Osteocyte (in vitro differentiated cells): ENCODE measurements at regions not wholly inside any gene's neighbourhood (a gene's known extent, or its start where the extent isn't known, plus 50 kb on each side); places are given as distances from the start of the nearest gene placed in this dataset.

ENCODE experiments used
- DNase-seq: peaks from one replicate; pipeline ENCODE4 v3.0.0; 2021; ENCODE audit warnings: mixed read lengths; ENCODE audit not compliant: unreplicated experiment; ENCODE audit errors: extremely low spot score
- H3K27ac Mint-ChIP-seq: one replicate; pipeline ENCODE4 v1.8.0; 2021; ENCODE audit warnings: mild to moderate bottlenecking, mixed read lengths; ENCODE audit not compliant: unreplicated experiment
- H3K27me3 Mint-ChIP-seq: one replicate; pipeline ENCODE4 v1.8.0; 2021; ENCODE audit warnings: mixed read lengths; ENCODE audit not compliant: unreplicated experiment
- H3K36me3 Mint-ChIP-seq: one replicate; pipeline ENCODE4 v1.8.0; 2021; ENCODE audit warnings: mixed read lengths; ENCODE audit not compliant: unreplicated experiment
- H3K4me1 Mint-ChIP-seq: one replicate; pipeline ENCODE4 v1.8.0; 2021; ENCODE audit warnings: mixed read lengths; ENCODE audit not compliant: unreplicated experiment
- H3K4me3 Mint-ChIP-seq: one replicate; pipeline ENCODE4 v1.8.0; 2021; ENCODE audit warnings: mild to moderate bottlenecking, moderate library complexity, mixed read lengths; ENCODE audit not compliant: unreplicated experiment
- H3K9me3 Mint-ChIP-seq: one replicate; pipeline ENCODE4 v1.8.0; 2021; ENCODE audit warnings: mixed read lengths; ENCODE audit not compliant: unreplicated experiment
- CTCF ChIP-seq: fragments of 200-600 bp; sonication (generic); IDR thresholded peaks from 2 replicates; pipeline ENCODE4 v1.5.0; 2021; ENCODE audit warnings: antibody characterized with exemption, mild to moderate bottlenecking, moderate library complexity

- Mint-ChIP-seq H3K27me3 (no peaks in the 10 kb centered on the region), H3K9me3 (peaks cover 30% of the 10 kb centered on the region)
These were observed 367.8 kb upstream of the GRIA3 start for GRCh38 chrX:122816288-122816687.

GRCh38 chrX:122817321-122817955 is 366.6 kb upstream of the GRIA3 start:
- H3K4me3 Mint-ChIP-seq = no peak overlapping the region
- DNase-seq = no peak
- no peaks in the 10 kb centered on the region for H3K4me1 Mint-ChIP-seq

More at GRCh38 chrX:122816288-122816687, 367.8 kb upstream of the GRIA3 start:
- no peaks in the 10 kb centered on the region for H3K36me3 Mint-ChIP-seq
- TF ChIP-seq CTCF = no peak
- no peaks in the 10 kb centered on the region for H3K4me1 Mint-ChIP-seq
- H3K4me3 Mint-ChIP-seq = no peak overlapping the region
- DNase-seq = no peak
- no peak overlapping the region for H3K27ac Mint-ChIP-seq

GRCh38 chrX:122818068-122818467 is 366.0 kb upstream of the GRIA3 start:
- no peak for DNase-seq
- Mint-ChIP-seq H3K36me3 (no peaks in the 10 kb centered on the region), H3K4me3 (no peak overlapping the region), H3K27ac (no peak overlapping the region), H3K9me3 (peaks cover 48% of the 10 kb centered on the region), H3K4me1 (no peaks in the 10 kb centered on the region), H3K27me3 (no peaks in the 10 kb centered on the region)
- no peak for TF ChIP-seq CTCF

More at GRCh38 chrX:122817321-122817955, 366.6 kb upstream of the GRIA3 start:
- Mint-ChIP-seq H3K27ac (no peak overlapping the region), H3K9me3 (peaks cover 42% of the 10 kb centered on the region), H3K27me3 (no peaks in the 10 kb centered on the region), H3K36me3 (no peaks in the 10 kb centered on the region)
- TF ChIP-seq CTCF = no peak

GRCh38 chrX:122833230-122833629 is 350.8 kb upstream of the GRIA3 start:
- H3K4me1 Mint-ChIP-seq = no peaks in the 10 kb centered on the region
- peaks cover 8% of the 10 kb centered on the region for H3K9me3 Mint-ChIP-seq
- DNase-seq = no peak
- no peak overlapping the region for H3K27ac Mint-ChIP-seq
- H3K4me3 Mint-ChIP-seq = no peak overlapping the region
- no peaks in the 10 kb centered on the region for H3K27me3 Mint-ChIP-seq
- no peaks in the 10 kb centered on the region for H3K36me3 Mint-ChIP-seq
- TF ChIP-seq CTCF = no peak

GRCh38 chrX:122835886-122836285 is 348.2 kb upstream of the GRIA3 start:
- TF ChIP-seq CTCF = no peak
- Mint-ChIP-seq H3K4me1 (no peaks in the 10 kb centered on the region), H3K27ac (no peak overlapping the region), H3K36me3 (no peaks in the 10 kb centered on the region), H3K9me3 (peaks cover 8% of the 10 kb centered on the region), H3K4me3 (no peak overlapping the region), H3K27me3 (no peaks in the 10 kb centered on the region)
- DNase-seq = no peak
